BLaER1 (cell line): ENCODE measurements at regions not wholly inside any gene's neighbourhood (a gene's known extent, or its start where the extent isn't known, plus 50 kb on each side); places are given as distances from the start of the nearest gene placed in this dataset.

Experiments
- H3K27ac ChIP-seq: shearing (Covaris generic); formaldehyde crosslinking; 2 replicates; pipeline ENCODE4 v1.8.1; 2022
- H3K27me3 ChIP-seq: shearing (Covaris generic); formaldehyde crosslinking; 2 replicates; pipeline ENCODE4 v1.8.1; 2022
- H3K36me3 ChIP-seq: shearing (Covaris generic); formaldehyde crosslinking; 2 replicates; pipeline ENCODE4 v1.8.1; 2022
- H3K4me1 ChIP-seq: shearing (Covaris generic); formaldehyde crosslinking; 2 replicates; pipeline ENCODE4 v1.8.1; 2022
- H3K4me2 ChIP-seq: shearing (Covaris generic); formaldehyde crosslinking; 2 replicates; pipeline ENCODE4 v1.8.1; 2022
- H3K4me3 ChIP-seq: shearing (Covaris generic); formaldehyde crosslinking; 2 replicates; pipeline ENCODE4 v1.8.1; 2022
- H3K9ac ChIP-seq: shearing (Covaris generic); formaldehyde crosslinking; 2 replicates; pipeline ENCODE4 v1.8.1; 2022
- H3K9me3 ChIP-seq: shearing (Covaris generic); formaldehyde crosslinking; 2 replicates; pipeline ENCODE4 v1.8.1; 2022
- H4K20me1 ChIP-seq: shearing (Covaris generic); formaldehyde crosslinking; 2 replicates; pipeline ENCODE4 v1.8.1; 2022
- Cebpa-rat ChIP-seq: shearing (Covaris generic); IDR thresholded peaks from 2 replicates; pipeline ENCODE4 v1.8.1; 2022

GRCh38 chr3:34780294-34780693 lies 859.0 kb upstream of the ARPP21 start:
- no peak overlapping the region for H3K4me2 ChIP-seq
- H3K9ac ChIP-seq: no peak overlapping the region
- no peaks in the 10 kb centered on the region for H3K9me3 ChIP-seq
- no peak overlapping the region for H3K27ac ChIP-seq
- no peaks in the 10 kb centered on the region for H3K27me3 ChIP-seq
- TF ChIP-seq Cebpa-rat: no peak
- no peaks in the 10 kb centered on the region for H4K20me1 ChIP-seq
- no peak overlapping the region for H3K4me3 ChIP-seq
- no peaks in the 10 kb centered on the region for H3K36me3 ChIP-seq
- peaks cover 7% of the 10 kb centered on the region; the same call in 1 of the 2 replicates for H3K4me1 ChIP-seq

GRCh38 chr3:34780973-34781372 lies 858.4 kb upstream of the ARPP21 start:
- no peaks in the 10 kb centered on the region for H4K20me1 ChIP-seq
- no peaks in the 10 kb centered on the region for H3K27me3 ChIP-seq
- H3K36me3 ChIP-seq: no peaks in the 10 kb centered on the region
- H3K4me3 ChIP-seq: no peak overlapping the region
- no peak overlapping the region for H3K9ac ChIP-seq
- no peak overlapping the region for H3K4me2 ChIP-seq
- no peak overlapping the region for H3K27ac ChIP-seq
- peaks cover 7% of the 10 kb centered on the region; the same call in 1 of the 2 replicates for H3K4me1 ChIP-seq
- TF ChIP-seq Cebpa-rat: no peak
- no peaks in the 10 kb centered on the region for H3K9me3 ChIP-seq

- Histone ChIP-seq H3K27me3 (no peaks in the 10 kb centered on the region), H3K27ac (no peak overlapping the region), H3K36me3 (no peaks in the 10 kb centered on the region), H3K4me3 (no peak overlapping the region), H3K9me3 (no peaks in the 10 kb centered on the region), H3K4me1 (peaks cover 7% of the 10 kb centered on the region; the same call in 1 of the 2 replicates), H4K20me1 (no peaks in the 10 kb centered on the region), H3K9ac (no peak overlapping the region), H3K4me2 (no peak overlapping the region)
- no peak for TF ChIP-seq Cebpa-rat
Measured at GRCh38 chr3:34782871-34783270, 856.5 kb upstream of the ARPP21 start.

DNA sequence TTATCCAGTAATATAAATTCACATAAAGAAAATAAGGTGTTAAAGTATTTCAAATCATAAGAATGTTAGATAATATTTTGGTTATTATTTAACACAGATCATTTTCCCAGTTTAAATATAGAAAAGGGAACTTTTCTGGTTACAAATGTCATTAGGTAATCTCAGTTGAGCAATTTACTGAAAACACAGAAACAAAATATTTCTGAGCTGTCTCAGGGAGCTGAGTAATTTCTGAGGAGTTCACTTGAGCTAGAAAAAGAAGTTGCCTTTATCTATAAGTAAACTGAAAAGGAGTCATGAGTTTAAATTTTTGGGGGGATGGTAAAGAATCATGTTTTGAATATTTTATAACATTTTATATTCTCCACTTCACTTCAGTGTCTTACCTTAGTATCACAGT lies 855.4 kb upstream of the ARPP21 start:
- no peak for TF ChIP-seq Cebpa-rat
- H4K20me1 ChIP-seq: no peaks in the 10 kb centered on the region
- no peaks in the 10 kb centered on the region for H3K36me3 ChIP-seq
- no peak overlapping the region for H3K4me2 ChIP-seq
- H3K9ac ChIP-seq: no peak overlapping the region
- H3K27me3 ChIP-seq: no peaks in the 10 kb centered on the region
- H3K9me3 ChIP-seq: no peaks in the 10 kb centered on the region
- peaks cover 7% of the 10 kb centered on the region; the same call in 1 of the 2 replicates for H3K4me1 ChIP-seq
- H3K27ac ChIP-seq: no peak overlapping the region
- H3K4me3 ChIP-seq: no peak overlapping the region

- H3K27me3 ChIP-seq: no peaks in the 10 kb centered on the region
- no peaks in the 10 kb centered on the region for H3K9me3 ChIP-seq
- no peak for TF ChIP-seq Cebpa-rat
- H3K9ac ChIP-seq: no peak overlapping the region
- H3K36me3 ChIP-seq: no peaks in the 10 kb centered on the region
- H4K20me1 ChIP-seq: no peaks in the 10 kb centered on the region
- no peaks in the 10 kb centered on the region for H3K4me1 ChIP-seq
- no peak overlapping the region for H3K27ac ChIP-seq
- no peak overlapping the region for H3K4me3 ChIP-seq
- no peak overlapping the region for H3K4me2 ChIP-seq
Measured at GRCh38 chr3:34793057-34793456, 846.3 kb upstream of the ARPP21 start.

DNA sequence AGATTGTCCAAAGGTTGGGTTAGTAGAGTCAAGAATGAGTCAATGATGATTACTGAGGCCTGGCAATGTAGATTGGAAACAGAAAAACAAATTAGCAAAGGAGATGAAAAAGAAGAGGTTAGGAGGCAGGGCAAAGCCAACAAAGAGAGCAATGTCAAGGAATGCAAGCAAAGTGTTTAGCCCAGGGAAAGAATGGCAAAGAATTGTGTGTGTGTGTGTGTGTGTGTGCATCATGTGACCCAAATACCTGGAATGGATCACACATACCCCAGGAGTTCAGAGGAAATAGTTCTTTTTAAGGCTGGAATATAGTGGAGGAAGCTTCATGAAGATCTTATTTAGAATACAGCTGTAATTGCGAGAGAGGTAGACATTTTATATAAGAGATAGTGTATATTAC lies 831.7 kb upstream of the ARPP21 start:
- H3K9ac ChIP-seq: no peak overlapping the region
- no peak for TF ChIP-seq Cebpa-rat
- H3K4me1 ChIP-seq: no peaks in the 10 kb centered on the region
- H3K27me3 ChIP-seq: no peaks in the 10 kb centered on the region
- H3K36me3 ChIP-seq: no peaks in the 10 kb centered on the region
- no peak overlapping the region for H3K27ac ChIP-seq
- no peak overlapping the region for H3K4me3 ChIP-seq
- H3K4me2 ChIP-seq: no peak overlapping the region
- no peaks in the 10 kb centered on the region for H3K9me3 ChIP-seq
- H4K20me1 ChIP-seq: no peaks in the 10 kb centered on the region

DNA sequence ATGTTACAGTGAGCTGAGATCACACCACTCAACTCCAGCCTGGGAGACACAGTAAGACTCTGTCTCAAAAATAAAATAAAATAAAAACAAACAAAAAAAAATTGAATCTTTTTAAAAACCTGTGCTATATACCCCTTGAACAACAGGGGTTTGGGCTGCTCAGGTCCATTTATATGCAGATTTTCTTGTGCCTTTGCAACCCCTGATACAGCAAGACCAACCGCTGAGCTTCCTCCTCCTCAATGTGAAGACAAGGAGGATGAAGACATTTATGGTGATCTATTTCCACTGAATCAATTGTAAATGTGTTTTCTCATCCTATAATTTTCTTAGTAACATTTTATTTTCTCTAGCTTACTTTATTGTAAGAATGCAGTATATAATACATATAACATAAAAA lies 831.0 kb upstream of the ARPP21 start:
- no peak overlapping the region for H3K4me3 ChIP-seq
- no peak overlapping the region for H3K4me2 ChIP-seq
- no peak for TF ChIP-seq Cebpa-rat
- H3K9ac ChIP-seq: no peak overlapping the region
- no peaks in the 10 kb centered on the region for H3K27me3 ChIP-seq
- no peaks in the 10 kb centered on the region for H3K4me1 ChIP-seq
- H4K20me1 ChIP-seq: no peaks in the 10 kb centered on the region
- no peaks in the 10 kb centered on the region for H3K9me3 ChIP-seq
- H3K36me3 ChIP-seq: no peaks in the 10 kb centered on the region
- no peak overlapping the region for H3K27ac ChIP-seq

DNA sequence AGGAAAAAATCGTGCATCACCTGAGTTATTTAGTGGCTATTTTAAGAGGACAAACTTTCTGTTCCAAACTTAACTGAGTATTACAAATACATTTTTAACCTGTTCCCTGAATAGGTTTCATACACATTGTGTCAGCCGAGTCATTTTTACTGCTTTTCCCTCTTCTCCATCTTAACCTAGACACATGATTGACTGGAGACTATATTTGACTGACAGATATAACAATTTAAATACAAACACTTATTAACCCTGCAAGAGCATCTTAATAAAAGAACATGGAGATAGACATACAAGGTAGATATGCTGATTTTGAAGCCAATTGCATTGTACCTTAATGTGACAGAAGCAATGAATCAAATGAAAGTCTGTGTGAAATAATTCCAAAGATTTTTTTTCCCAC lies 810.5 kb upstream of the ARPP21 start:
- Histone ChIP-seq H3K9me3 (no peaks in the 10 kb centered on the region), H3K9ac (no peak overlapping the region), H3K4me3 (no peak overlapping the region), H3K4me1 (no peaks in the 10 kb centered on the region), H3K4me2 (no peak overlapping the region), H3K27me3 (no peaks in the 10 kb centered on the region), H3K27ac (no peak overlapping the region), H3K36me3 (no peaks in the 10 kb centered on the region), H4K20me1 (no peaks in the 10 kb centered on the region)
- TF ChIP-seq Cebpa-rat: no peak

DNA sequence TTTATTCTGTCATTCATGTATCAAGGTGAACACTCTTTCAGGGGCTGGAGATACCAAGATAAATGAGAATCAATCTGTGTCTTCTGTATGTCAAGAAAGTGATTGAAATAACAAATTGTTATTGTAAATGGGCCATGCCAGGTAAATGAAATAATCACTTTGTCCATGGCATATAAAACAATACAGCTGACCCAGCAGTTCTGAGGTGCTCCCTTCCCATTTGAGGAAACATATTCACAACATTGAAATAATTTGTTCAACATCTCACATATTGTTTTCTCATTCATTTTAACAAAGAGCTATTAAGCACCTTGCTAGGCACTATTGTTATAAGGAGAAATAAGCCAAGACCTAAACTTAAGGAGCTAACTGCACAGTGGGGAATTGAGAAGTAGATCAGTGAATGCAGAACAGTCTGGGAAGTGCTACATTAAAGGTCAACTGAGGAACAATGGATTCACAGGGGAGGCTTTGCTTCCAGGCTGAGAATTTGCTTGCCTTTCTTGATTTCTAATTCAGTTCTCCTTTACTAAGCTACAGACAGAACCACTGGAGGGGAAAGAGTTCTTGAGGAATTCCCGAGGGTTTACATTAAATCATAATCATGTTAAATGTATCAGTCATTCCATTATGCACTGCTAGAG lies 806.3 kb upstream of the ARPP21 start:
- H3K4me1 ChIP-seq: no peaks in the 10 kb centered on the region
- no peaks in the 10 kb centered on the region for H3K27me3 ChIP-seq
- H4K20me1 ChIP-seq: no peaks in the 10 kb centered on the region
- H3K36me3 ChIP-seq: no peaks in the 10 kb centered on the region
- no peaks in the 10 kb centered on the region for H3K9me3 ChIP-seq
- no peak for TF ChIP-seq Cebpa-rat
- H3K9ac ChIP-seq: no peak overlapping the region
- H3K4me2 ChIP-seq: no peak overlapping the region
- H3K27ac ChIP-seq: no peak overlapping the region
- H3K4me3 ChIP-seq: no peak overlapping the region

DNA sequence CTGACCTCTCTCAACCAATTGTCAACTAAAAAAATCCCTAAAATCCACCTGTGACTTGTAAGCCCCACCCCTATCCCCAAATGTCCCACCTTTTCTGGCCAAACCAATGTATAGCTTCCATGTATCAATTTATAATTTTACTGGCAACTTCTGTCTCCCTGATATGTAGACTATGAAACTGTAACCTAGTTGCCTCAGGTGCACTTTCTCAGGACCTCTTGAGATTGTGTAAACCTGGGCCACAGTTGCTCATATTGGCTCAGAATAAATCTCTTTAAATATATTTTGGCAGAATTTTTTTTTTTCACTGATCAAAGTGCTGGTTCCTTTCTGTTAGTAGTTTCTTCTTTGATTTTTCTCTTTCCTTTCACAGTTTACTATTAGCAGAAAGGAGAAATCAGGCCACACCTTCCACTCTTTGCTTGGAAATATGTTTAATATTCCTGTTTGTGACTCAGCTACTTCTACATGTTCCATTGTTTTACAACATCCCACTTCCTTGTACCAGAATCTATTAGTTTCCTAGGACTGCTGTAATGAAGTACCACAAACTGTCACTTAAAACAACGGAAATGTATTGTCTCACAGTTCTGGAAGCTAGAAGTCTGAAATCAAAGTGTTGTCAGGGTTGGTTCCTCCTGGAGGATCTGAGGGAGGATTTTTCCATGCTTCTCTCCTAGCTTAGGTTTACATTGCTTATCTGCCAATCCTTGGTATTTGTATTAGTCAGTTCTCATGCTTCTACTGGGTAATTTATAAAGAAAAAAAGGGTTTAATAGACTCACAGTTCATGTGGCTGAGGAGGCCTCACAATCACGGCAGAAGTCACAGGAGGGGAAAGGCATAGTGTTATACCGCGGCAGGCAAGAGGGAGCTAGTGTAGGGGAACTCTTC lies 801.2 kb upstream of the ARPP21 start:
- no peaks in the 10 kb centered on the region for H4K20me1 ChIP-seq
- no peaks in the 10 kb centered on the region for H3K9me3 ChIP-seq
- no peaks in the 10 kb centered on the region for H3K27me3 ChIP-seq
- no peak overlapping the region for H3K27ac ChIP-seq
- no peak overlapping the region for H3K4me3 ChIP-seq
- no peak overlapping the region for H3K9ac ChIP-seq
- no peaks in the 10 kb centered on the region for H3K4me1 ChIP-seq
- no peak for TF ChIP-seq Cebpa-rat
- no peak overlapping the region for H3K4me2 ChIP-seq
- H3K36me3 ChIP-seq: no peaks in the 10 kb centered on the region
